GM21381 (cell line): ENCODE measurements at regions not wholly inside any gene's neighbourhood (a gene's known extent, or its start where the extent isn't known, plus 50 kb on each side); places are given as distances from the start of the nearest gene placed in this dataset.

Experiments used
- ATAC-seq: cut with Tn5 transposase; IDR thresholded peaks from one replicate; pipeline ENCODE4 v1.9.1; 2021; ENCODE audit warnings: mild to moderate bottlenecking, moderate library complexity; ENCODE audit not compliant: unreplicated experiment

GRCh38 chr14:51307551-51307950, 67.5 kb downstream of the TMX1 start:
- ATAC-seq: no peak

DNA sequence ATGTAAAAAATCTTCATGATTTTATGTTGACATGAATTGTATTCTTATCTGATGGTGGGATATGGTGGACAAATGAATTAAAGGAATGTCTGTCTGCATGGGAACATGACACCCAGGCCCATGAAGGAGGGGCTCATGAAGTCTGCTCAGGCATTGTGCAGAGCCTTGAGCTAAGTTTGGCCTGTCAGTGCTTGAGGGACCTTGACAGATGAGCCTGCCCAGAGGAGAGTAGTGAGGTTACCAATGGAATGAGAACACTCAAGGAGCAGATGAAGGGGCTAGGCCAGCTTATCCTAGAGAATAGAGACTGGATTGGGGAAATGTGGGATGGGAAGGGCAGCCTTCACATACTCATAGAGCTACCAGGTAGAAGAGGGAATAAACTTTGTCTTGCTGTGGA, 68.8 kb downstream of the TMX1 start:
- ATAC-seq: no peak

DNA sequence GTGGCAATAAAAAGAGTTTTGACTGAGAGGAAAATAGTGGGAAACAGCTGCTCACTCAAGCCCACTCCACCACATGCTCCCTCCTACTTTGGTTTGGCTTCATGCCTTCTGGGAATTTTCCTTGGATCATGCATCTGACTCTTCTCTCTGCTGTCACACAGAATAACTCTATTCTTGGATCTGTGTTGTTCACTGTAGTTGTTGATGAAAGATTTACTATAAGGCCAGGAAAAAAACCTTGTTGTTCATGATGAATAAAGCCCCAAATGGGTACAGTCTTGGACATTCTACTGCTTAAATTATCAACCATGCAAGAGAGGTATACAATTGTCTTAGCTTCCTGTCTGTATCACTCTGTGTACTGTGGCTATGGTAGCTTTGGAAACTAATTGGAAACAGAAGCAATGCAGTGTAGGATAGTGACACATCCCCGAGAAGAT, 70.5 kb downstream of the TMX1 start:
- ATAC-seq: no peak

- ATAC-seq: no peak
These were observed 74.4 kb downstream of the TMX1 start for GRCh38 chr14:51314321-51315015.

DNA sequence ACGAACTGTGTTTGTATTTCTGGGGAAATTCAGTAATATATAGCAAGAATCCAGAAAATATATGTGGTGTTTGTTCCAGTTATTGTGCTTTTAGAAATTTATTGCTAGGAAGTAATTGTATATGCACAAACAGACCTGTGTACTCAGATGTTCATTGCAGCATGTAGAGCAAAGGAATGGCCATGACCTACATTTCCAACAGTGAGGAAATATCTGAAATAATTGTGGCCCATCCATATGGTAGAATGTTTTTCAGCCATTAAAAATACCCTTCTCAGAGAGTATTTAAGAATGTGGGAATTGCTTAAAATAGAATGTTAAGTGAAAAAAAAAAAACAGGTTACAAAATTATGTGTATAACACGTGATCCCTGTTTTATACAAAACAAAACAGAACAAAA, 77.3 kb downstream of the TMX1 start:
- no peak for ATAC-seq

GRCh38 chr14:51318813-51319597, 79.0 kb downstream of the TMX1 start:
- ATAC-seq: no peak

DNA sequence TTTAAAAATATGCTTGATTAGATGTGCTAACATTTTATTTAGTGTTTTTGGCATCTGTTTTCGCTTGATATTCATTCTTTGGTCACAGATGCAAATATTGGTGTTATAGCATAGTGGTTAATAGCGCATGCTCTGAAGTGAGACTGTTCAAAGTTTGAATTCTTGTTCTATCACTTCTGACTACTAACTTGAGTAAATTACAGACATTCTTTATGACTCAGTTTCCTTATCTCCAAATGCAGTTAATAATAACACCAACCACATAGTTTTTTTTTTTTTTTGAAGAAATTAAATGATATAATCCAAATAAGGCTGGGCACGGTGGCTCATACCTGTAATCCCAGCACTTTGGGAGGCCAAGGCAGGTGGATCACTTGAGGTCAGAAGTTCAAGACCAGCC, 81.0 kb downstream of the TMX1 start:
- no peak for ATAC-seq

DNA sequence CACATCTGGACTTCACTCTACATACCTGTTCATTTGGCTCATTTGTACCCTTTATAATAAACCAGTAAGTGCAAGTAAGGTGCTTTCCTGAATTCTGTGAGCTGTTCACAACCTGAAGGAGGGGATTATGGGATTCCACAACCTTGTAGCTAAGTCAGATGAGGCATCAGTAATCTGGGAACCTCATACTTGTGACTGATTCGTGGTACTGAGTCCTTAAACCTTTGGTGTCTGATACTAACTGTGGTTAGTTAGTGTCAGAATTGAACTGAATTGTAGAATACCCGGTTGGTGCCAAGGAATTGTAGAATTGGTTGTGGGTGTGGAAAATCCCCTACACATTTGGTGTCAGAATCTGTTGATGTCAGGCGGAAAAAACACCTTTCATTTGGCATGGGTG, 83.4 kb downstream of the TMX1 start:
- ATAC-seq: no peak

- no peak for ATAC-seq
These were observed 87.3 kb downstream of the TMX1 start for GRCh38 chr14:51327376-51327775.

DNA sequence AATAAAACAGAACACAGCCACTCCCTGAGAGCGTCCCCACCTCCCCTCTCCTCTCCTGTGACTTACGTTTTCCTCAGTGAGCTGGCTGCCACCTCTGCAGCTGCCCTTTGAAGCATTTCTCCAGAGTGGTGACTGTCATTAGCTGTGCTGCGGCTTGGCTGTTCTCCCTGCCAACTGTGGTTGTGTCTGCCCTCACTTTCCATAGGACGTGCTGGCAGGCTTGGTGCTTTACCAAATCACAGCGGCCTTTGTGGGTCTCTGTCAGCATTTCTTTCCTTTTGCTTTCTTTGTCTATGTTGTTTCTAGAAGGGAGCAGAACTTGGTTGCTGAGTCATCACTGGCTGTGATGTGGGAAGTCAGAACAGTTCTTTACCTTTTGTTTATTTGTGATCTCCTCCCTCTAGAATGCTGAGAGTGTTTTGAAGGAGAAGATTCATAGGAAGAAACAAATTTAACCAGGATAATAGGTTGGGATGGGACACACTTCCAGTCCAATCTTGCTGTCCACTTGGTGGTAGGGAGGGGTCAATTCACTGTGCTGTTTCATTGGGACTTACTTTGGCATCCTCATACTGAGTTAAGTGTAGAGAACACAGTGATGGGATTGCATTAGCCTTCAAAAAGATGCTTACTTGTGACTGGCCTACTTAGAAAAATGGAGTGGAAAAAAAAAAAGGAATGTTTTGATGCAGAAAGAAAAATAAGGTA, 88.2 kb downstream of the TMX1 start:
- ATAC-seq: no peak

- ATAC-seq: no peak
These were observed 88.8 kb downstream of the TMX1 start for GRCh38 chr14:51328772-51329353.

DNA sequence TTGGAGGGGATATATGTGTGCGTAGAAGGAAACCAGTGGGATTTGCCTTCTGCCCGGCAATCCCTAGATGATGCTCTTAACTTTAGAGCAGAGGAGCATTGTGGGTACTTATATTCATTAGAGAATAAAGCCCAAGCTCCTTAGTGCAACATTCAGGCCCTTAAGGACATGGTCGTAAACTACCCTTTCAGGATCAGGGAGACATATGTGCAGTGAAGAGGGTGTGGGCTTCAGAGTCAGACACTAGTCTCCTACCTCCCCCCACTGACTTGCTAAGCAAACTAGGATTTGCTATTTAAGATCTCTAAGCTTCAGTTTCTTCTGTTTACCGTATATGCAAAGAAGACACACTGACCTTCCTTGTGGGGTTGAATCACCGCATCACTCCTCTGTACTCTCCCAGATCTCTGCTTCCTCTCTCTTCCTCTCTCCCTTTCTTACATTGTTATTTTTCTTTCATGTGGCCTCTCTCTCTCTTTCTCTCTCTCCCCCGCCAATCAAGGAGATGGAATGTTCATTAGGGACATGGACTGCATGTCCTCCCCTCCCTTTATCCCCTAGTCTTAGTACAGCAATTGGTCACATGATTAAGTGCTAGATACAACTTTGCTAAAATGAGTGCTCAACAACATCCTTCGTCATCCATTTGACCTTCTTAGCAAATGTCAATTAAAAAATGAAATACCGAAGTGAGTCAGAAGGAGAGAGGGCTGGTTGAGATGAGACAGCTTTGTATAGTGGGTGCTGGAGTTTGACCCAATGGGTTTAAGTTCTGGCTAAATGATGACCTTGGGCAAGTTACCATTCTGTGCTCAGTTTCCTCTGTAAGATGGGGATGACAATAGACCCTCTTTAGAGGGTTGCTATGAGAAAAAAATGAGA, 91.7 kb downstream of the TMX1 start:
- no peak for ATAC-seq

- no peak for ATAC-seq
These were observed 93.3 kb downstream of the TMX1 start for GRCh38 chr14:51333299-51333698.

- ATAC-seq: no peak
These were observed 94.0 kb downstream of the TMX1 start for GRCh38 chr14:51333901-51334521.

DNA sequence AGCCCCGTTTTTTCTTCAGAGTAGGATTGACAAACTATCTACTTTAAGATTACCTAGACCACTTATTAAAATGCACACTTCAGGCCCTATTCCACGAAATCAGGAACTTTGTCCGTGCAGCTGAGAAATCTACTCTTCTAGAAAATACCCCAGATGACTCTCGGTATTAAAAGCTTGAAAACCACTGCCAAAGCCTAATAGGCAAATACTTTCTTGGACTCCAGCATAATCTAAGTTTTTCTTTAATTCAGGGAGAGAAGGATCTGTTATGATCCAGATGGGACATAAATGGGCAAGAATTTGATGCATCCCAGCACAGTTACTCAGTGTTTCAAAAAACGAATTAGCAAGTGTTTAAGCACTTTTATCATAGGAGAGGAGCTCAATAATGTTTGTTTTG, 94.5 kb downstream of the TMX1 start:
- ATAC-seq: no peak

DNA sequence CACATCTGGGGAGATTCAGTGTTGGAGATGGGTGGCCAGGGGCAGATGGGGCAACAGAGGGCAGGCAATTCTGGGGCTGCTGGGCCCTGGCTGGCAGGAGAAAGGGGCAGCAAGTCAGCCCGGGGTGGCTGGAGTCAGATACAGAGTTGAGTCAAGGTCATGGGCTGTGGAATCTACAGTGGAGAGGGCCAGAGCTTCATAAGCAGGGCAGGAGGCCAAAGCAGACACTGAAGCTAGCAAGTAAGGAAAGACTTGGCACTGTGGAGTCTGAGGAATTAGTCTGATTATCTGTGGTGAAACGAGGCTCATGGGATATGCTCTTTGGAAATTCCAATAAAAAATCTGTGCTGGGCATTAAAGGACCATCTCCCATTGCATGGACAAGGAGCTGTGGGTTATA, 95.5 kb downstream of the TMX1 start:
- ATAC-seq: no peak

- no peak for ATAC-seq
These were observed 96.1 kb downstream of the TMX1 start for GRCh38 chr14:51335961-51336723.

DNA sequence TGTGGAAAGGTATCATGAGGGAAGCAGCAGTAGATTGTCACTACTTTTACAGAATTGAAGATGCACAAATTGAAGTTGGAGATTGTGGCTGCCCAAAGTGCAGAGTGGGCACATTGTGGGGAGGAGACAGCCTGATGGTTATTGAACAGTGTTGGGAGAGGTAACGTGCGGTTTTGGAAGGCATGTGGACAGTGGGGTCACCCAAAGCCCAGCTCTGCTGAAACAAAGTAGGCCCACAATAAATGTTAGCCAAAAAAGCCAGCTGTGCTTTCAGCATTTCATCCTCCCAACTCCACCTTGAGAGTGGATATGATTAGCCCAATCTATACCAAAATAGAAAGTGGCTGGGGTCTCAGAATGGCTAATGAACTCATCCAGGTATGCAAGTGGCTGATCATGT, 96.7 kb downstream of the TMX1 start:
- no peak for ATAC-seq

GRCh38 chr14:51337520-51337919, 97.5 kb downstream of the TMX1 start:
- no peak for ATAC-seq
